Osteocyte (in vitro differentiated cells): ENCODE measurements at regions not wholly inside any gene's neighbourhood (a gene's known extent, or its start where the extent isn't known, plus 50 kb on each side); places are given as distances from the start of the nearest gene placed in this dataset.
"Not testable (repeated sequence)": the region's sequence is repeated elsewhere in the genome, so short reads cannot be mapped to it uniquely, and the experiment has no call there.

Source experiments
- DNase-seq: peaks from one replicate; pipeline ENCODE4 v3.0.0; 2021; ENCODE audit warnings: mixed read lengths; ENCODE audit not compliant: unreplicated experiment; ENCODE audit errors: extremely low spot score
- H3K27ac Mint-ChIP-seq: one replicate; pipeline ENCODE4 v1.8.0; 2021; ENCODE audit warnings: mild to moderate bottlenecking, mixed read lengths; ENCODE audit not compliant: unreplicated experiment
- H3K27me3 Mint-ChIP-seq: one replicate; pipeline ENCODE4 v1.8.0; 2021; ENCODE audit warnings: mixed read lengths; ENCODE audit not compliant: unreplicated experiment
- H3K36me3 Mint-ChIP-seq: one replicate; pipeline ENCODE4 v1.8.0; 2021; ENCODE audit warnings: mixed read lengths; ENCODE audit not compliant: unreplicated experiment
- H3K4me1 Mint-ChIP-seq: one replicate; pipeline ENCODE4 v1.8.0; 2021; ENCODE audit warnings: mixed read lengths; ENCODE audit not compliant: unreplicated experiment
- H3K4me3 Mint-ChIP-seq: one replicate; pipeline ENCODE4 v1.8.0; 2021; ENCODE audit warnings: mild to moderate bottlenecking, moderate library complexity, mixed read lengths; ENCODE audit not compliant: unreplicated experiment
- H3K9me3 Mint-ChIP-seq: one replicate; pipeline ENCODE4 v1.8.0; 2021; ENCODE audit warnings: mixed read lengths; ENCODE audit not compliant: unreplicated experiment
- TF ChIP-seq, protein P1 (sequence below): fragments of 200-600 bp; sonication (generic); IDR thresholded peaks from 2 replicates; pipeline ENCODE4 v1.5.0; 2021; ENCODE audit warnings: antibody characterized with exemption, mild to moderate bottlenecking, moderate library complexity

DNA sequence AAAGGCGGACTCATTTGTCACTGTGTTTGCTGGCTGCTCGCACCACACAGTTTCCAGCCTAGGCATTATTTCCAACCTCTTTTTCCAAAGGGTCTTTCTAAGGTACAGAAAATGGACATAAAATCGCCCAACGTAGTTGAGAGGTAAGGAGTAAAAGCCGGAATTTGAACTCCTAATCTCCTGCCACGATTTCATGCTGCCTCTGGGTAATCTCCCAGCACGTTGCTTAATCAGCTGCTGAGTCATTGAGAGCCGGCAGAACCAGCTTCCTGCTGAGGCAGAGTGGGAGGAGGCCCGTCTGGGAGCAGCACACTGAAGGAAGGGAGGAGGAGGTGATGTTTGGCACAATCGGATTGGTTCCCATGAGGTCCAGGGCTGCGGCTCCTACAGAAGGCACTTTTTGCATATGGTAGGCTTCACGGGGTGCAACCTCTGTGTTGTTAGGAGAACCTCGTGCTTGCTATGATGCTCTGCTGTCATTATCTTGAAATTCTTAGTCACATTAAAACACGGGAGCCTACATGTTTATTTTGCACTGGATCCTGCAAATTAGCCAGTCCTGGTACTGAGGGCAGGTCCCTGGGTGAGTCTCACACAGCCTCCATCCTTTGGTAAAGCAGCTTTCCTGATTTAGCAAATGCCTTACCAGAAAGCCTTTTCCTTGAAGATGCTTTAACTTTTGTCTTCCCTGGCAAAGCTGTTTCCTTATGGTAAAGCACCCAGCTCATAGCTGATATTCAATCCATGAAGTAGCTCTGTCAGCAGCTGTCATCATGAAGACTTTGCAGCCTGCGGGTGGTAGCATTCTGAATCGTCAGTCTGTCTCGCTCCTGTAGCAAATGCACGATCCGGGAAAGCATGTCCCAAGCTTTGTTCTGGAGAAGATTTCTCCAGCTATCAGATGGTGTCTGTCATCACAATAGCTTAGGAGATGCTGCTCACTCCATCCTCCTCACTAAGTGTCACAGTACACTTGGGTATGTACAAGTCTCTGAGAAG lies 191.6 kb upstream of the MSX2 start:
- peak; percentile 88 for DNase-seq
- no peaks in the 10 kb centered on the region for H3K27me3 Mint-ChIP-seq
- H3K4me1 Mint-ChIP-seq: peaks cover 45% of the 10 kb centered on the region
- no peaks in the 10 kb centered on the region for H3K9me3 Mint-ChIP-seq
- TF ChIP-seq, protein P1, sequence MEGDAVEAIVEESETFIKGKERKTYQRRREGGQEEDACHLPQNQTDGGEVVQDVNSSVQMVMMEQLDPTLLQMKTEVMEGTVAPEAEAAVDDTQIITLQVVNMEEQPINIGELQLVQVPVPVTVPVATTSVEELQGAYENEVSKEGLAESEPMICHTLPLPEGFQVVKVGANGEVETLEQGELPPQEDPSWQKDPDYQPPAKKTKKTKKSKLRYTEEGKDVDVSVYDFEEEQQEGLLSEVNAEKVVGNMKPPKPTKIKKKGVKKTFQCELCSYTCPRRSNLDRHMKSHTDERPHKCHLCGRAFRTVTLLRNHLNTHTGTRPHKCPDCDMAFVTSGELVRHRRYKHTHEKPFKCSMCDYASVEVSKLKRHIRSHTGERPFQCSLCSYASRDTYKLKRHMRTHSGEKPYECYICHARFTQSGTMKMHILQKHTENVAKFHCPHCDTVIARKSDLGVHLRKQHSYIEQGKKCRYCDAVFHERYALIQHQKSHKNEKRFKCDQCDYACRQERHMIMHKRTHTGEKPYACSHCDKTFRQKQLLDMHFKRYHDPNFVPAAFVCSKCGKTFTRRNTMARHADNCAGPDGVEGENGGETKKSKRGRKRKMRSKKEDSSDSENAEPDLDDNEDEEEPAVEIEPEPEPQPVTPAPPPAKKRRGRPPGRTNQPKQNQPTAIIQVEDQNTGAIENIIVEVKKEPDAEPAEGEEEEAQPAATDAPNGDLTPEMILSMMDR: no peak
- peak overlapping the region; percentile 73 for H3K27ac Mint-ChIP-seq
- no peaks in the 10 kb centered on the region for H3K36me3 Mint-ChIP-seq
- peak overlapping the region; percentile 30 for H3K4me3 Mint-ChIP-seq

DNA sequence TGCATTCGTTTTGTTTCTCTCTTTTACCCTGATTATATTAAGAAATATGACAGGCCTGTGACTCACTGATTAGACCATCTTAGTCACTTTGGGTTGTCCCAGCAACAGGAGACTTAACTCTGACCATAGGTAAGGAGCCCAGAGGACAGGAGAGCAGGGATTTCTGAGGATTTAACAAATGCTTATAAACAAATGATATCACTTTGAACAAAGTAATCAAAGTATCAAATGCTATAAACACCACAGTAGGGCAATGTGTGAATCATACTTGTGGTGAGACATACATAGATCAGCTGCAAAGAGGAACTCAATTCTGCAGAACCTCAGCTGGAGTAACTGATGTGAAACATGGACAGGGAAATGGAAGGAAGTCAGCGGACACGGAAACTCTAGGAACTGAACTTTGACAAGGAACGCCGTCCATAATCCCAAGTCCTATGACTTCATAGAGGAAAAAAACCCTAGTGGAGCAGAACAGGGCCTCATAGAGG lies 190.6 kb upstream of the MSX2 start:
- no peaks in the 10 kb centered on the region for H3K27me3 Mint-ChIP-seq
- H3K4me1 Mint-ChIP-seq: peaks cover 42% of the 10 kb centered on the region
- no peaks in the 10 kb centered on the region for H3K36me3 Mint-ChIP-seq
- TF ChIP-seq, protein P1: no peak
- no peaks in the 10 kb centered on the region for H3K9me3 Mint-ChIP-seq
- H3K27ac Mint-ChIP-seq: peak overlapping the region; percentile 73
- no peak overlapping the region for H3K4me3 Mint-ChIP-seq
- DNase-seq: no peak

DNA sequence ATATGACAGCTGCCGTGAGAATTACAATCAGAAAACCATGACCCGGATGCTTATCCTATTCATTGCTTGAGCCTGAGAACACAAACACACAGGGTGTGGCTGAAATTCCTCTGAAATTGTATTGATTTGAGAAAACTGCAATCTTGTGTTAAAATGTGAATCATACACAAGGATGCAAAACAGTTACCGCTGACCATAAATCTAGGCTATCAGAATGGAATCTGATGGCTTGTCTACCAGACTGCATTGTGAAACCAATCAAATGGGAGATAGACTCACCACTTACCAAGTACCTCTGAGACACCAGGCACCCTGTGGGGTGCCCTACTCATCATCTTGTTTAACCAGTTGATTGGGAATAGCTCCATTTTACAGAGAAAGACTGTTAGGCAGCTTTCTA lies 188.7 kb upstream of the MSX2 start:
- DNase-seq: no peak
- Mint-ChIP-seq H3K4me1 (peaks cover 42% of the 10 kb centered on the region), H3K4me3 (no peak overlapping the region), H3K9me3 (no peaks in the 10 kb centered on the region), H3K36me3 (no peaks in the 10 kb centered on the region), H3K27ac (no peak overlapping the region), H3K27me3 (no peaks in the 10 kb centered on the region)
- TF ChIP-seq, protein P1: no peak

DNA sequence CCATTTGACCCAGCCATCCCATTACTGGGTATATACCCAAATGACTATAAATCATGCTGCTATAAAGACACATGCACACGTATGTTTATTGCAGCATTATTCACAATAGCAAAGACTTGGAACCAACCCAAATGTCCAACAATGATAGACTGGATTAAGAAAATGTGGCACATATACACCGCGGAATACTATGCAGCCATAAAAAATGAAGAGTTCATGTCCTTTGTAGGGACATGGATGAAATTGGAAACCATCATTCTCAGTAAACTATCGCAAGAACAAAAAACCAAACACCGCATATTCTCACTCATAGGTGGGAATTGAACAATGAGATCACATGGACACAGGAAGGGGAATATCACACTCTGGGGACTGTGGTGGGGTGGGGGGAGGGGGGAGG lies 184.6 kb upstream of the MSX2 start:
- H3K4me3 Mint-ChIP-seq, DNase-seq, H3K27me3 Mint-ChIP-seq, H3K9me3 Mint-ChIP-seq, H3K27ac Mint-ChIP-seq, H3K36me3 Mint-ChIP-seq: not testable (repeated sequence)
- peaks cover 13% of the 10 kb centered on the region for H3K4me1 Mint-ChIP-seq

DNA sequence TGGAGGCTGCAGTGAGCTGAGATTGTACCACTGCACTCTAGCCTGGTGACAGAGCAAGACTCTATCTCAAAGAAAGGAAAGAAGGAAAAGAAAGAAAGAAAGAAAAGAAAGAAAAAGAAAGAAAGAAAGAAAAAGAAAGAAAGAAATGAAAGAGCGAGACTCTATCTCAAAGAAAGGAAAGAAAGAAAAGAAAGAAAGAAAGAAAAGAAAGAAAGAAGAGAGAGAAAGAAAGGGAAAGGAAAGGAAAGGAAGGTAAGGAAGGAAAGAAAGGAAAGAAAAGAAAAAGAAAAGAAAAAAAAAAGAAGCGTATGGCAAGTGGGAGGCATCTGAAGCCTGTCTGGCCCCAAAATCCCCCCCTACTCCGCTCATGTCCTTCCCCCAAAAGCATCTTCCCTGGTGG lies 182.3 kb upstream of the MSX2 start:
- H3K9me3 Mint-ChIP-seq: no peaks in the 10 kb centered on the region

More for the DNA sequence above, 182.3 kb upstream of the MSX2 start:
- Mint-ChIP-seq H3K4me3 (no peak overlapping the region), H3K36me3 (no peaks in the 10 kb centered on the region), H3K27me3 (peaks cover 5% of the 10 kb centered on the region), H3K4me1 (no peaks in the 10 kb centered on the region), H3K27ac (no peak overlapping the region)
- TF ChIP-seq, protein P1: no peak
- no peak for DNase-seq
